Upper lobe of left lung (tissue), 6 donors: ENCODE measurements at regions not wholly inside any gene's neighbourhood (a gene's known extent, or its start where the extent isn't known, plus 50 kb on each side); places are given as distances from the start of the nearest gene placed in this dataset.
A peak's percentile ranks its signal among the peaks of the same experiment; 100 is the strongest.

Source experiments
- ATAC-seq, 2 donors: fragments of 200-7000 bp; cut with Tn5 transposase; one replicate each; pipeline ENCODE4 v1.9.1; 2022; ENCODE audit warnings: mild to moderate bottlenecking in 2 of 2, moderate library complexity in 2 of 2; ENCODE audit not compliant: low FRiP score in 2 of 2
- DNase-seq, 2 donors: peaks; one replicate each; pipeline ENCODE4 v3.0.0-alpha.2; 2019 to 2020
- H3K27ac ChIP-seq, 4 donors: fragments of 200-600 bp; sonication (generic); one replicate each; pipeline ENCODE4 v1.5.1; 2016 to 2019
- H3K27me3 ChIP-seq, 4 donors: fragments of 200-600 bp; sonication (generic); one replicate each; pipeline ENCODE4 v1.5.1; 2017 to 2019
- H3K36me3 ChIP-seq, 4 donors: fragments of 200-600 bp; sonication (generic); one replicate each; pipeline ENCODE4 v1.5.1; 2016 to 2019
- H3K4me1 ChIP-seq, 4 donors: fragments of 200-600 bp; sonication (generic); one replicate each; pipeline ENCODE4 v1.5.1; 2018 to 2019
- H3K4me3 ChIP-seq, 4 donors: fragments of 200-600 bp; sonication (generic); one replicate each; pipeline ENCODE4 v1.5.1; 2017 to 2019; ENCODE audit warnings: mild to moderate bottlenecking in 2 of 4, moderate library complexity in 1 of 4
- H3K9me3 ChIP-seq, 4 donors: fragments of 200-600 bp; sonication (generic); one replicate each; pipeline ENCODE4 v1.5.1; 2018 to 2019
- EP300 ChIP-seq, 4 donors: sonication (generic); formaldehyde crosslinking; IDR thresholded peaks; one replicate each; pipeline ENCODE4 v1.5.1; 2017; ENCODE audit warnings: antibody characterized with exemption in 4 of 4, control low read depth in 2 of 4
- POLR2A ChIP-seq, 4 donors: fragments of 450-650 bp; IDR thresholded peaks; one replicate each; pipeline ENCODE4 v1.5.1; 2016 to 2017; ENCODE audit warnings: antibody characterized with exemption in 4 of 4, mild to moderate bottlenecking in 2 of 4
- POLR2AphosphoS5 ChIP-seq, 2 donors: sonication (generic); formaldehyde crosslinking; IDR thresholded peaks; one replicate each; pipeline ENCODE4 v1.5.1; 2017; ENCODE audit warnings: antibody characterized with exemption in 2 of 2
- WGBS, 2 donors: methylation state at CpG; one replicate each; pipeline ENCODE4 v1.1.5; 2017 to 2018; 5-methylcytosine and 5-hydroxymethylcytosine counted together
- TF ChIP-seq, protein P1 (sequence below), 6 experiments: fragments of 450-650 bp in 4 of 6; fragments of 200-600 bp in 2 of 6; sonication (generic) in 2 of 6; IDR thresholded peaks; one replicate each; pipeline ENCODE4 v1.5.1; 2016 to 2019; ENCODE audit warnings: antibody characterized with exemption in 6 of 6
- donor health status: DM: no; HTN: no; CAD: no; lungs with moderate emphysema.
- donor health status: DM: no; HTN: yes; CAD: no; lungs with severe emphysema.

GRCh38 chr7:94243066-94243711, 151.5 kb upstream of the COL1A2 start:
- Histone ChIP-seq H3K36me3 (no peaks in the 10 kb centered on the region), H3K4me1 (peaks cover 0 to 11% (median 5%) of the 10 kb centered on the region in 4 donors), H3K9me3 (no peaks in the 10 kb centered on the region), H3K4me3 (no peak overlapping the region), H3K27ac (no peak overlapping the region), H3K27me3 (no peaks in the 10 kb centered on the region)
- DNase-seq (no peak), ATAC-seq (no peak)
- TF ChIP-seq EP300 (IDR thresholded peaks at IDR 0.05) (no peak), POLR2A (IDR thresholded peaks at IDR 0.05) (no peak), POLR2AphosphoS5 (IDR thresholded peaks at IDR 0.05) (no peak)
- TF ChIP-seq, protein P1, sequence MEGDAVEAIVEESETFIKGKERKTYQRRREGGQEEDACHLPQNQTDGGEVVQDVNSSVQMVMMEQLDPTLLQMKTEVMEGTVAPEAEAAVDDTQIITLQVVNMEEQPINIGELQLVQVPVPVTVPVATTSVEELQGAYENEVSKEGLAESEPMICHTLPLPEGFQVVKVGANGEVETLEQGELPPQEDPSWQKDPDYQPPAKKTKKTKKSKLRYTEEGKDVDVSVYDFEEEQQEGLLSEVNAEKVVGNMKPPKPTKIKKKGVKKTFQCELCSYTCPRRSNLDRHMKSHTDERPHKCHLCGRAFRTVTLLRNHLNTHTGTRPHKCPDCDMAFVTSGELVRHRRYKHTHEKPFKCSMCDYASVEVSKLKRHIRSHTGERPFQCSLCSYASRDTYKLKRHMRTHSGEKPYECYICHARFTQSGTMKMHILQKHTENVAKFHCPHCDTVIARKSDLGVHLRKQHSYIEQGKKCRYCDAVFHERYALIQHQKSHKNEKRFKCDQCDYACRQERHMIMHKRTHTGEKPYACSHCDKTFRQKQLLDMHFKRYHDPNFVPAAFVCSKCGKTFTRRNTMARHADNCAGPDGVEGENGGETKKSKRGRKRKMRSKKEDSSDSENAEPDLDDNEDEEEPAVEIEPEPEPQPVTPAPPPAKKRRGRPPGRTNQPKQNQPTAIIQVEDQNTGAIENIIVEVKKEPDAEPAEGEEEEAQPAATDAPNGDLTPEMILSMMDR (IDR thresholded peaks at IDR 0.05), result no peak
- WGBS, 2 donors, result 90 to 91% methylated on average over 9 of the region's 9 CpGs

- no peaks in the 10 kb centered on the region for H3K36me3 ChIP-seq
- H3K27ac ChIP-seq, result no peak overlapping the region
- no peaks in the 10 kb centered on the region for H3K9me3 ChIP-seq
- H3K4me3 ChIP-seq, result no peak overlapping the region
- no peak for TF ChIP-seq POLR2A (IDR thresholded peaks at IDR 0.05)
- no peak for TF ChIP-seq POLR2AphosphoS5 (IDR thresholded peaks at IDR 0.05)
- TF ChIP-seq, protein P1 (IDR thresholded peaks at IDR 0.05), result no peak
- TF ChIP-seq EP300 (IDR thresholded peaks at IDR 0.05), result no peak
- H3K27me3 ChIP-seq, result no peaks in the 10 kb centered on the region
- no peak for ATAC-seq
- DNase-seq, result no peak
- peaks cover 0 to 7% (median 1%) of the 10 kb centered on the region in 4 donors for H3K4me1 ChIP-seq
Observed at GRCh38 chr7:94244760-94245159, 149.9 kb upstream of the COL1A2 start.

- 66% methylated on average over 4 of the region's 4 CpGs for WGBS, 2 donors
- ATAC-seq, result no peak
- Histone ChIP-seq H3K27ac (no peak overlapping the region), H3K9me3 (no peaks in the 10 kb centered on the region), H3K36me3 (no peaks in the 10 kb centered on the region), H3K27me3 (no peaks in the 10 kb centered on the region), H3K4me1 (no peaks in the 10 kb centered on the region), H3K4me3 (no peak overlapping the region)
- no peak for TF ChIP-seq POLR2AphosphoS5 (IDR thresholded peaks at IDR 0.05)
- TF ChIP-seq, protein P1 (IDR thresholded peaks at IDR 0.05), result no peak
- TF ChIP-seq POLR2A (IDR thresholded peaks at IDR 0.05), result no peak
- no peak for TF ChIP-seq EP300 (IDR thresholded peaks at IDR 0.05)
- DNase-seq, result peak in 1 of 2 donors; percentile 35
Observed at GRCh38 chr7:94245500-94245899, 149.2 kb upstream of the COL1A2 start.

- H3K9me3 ChIP-seq, result no peaks in the 10 kb centered on the region
- ATAC-seq (no peak), DNase-seq (no peak)
- H3K4me3 ChIP-seq, result no peak overlapping the region
- H3K4me1 ChIP-seq, result no peaks in the 10 kb centered on the region
- TF ChIP-seq POLR2AphosphoS5 (IDR thresholded peaks at IDR 0.05), result no peak
- H3K27me3 ChIP-seq, result no peaks in the 10 kb centered on the region
- H3K27ac ChIP-seq, result no peak overlapping the region
- H3K36me3 ChIP-seq, result no peaks in the 10 kb centered on the region
Observed at GRCh38 chr7:94247970-94248369, 146.7 kb upstream of the COL1A2 start.

GRCh38 chr7:94249631-94250030, 145.1 kb upstream of the COL1A2 start:
- WGBS, 2 donors, result 58 to 82% methylated on average over 3 of the region's 3 CpGs
- Histone ChIP-seq H3K9me3 (no peaks in the 10 kb centered on the region), H3K27ac (no peak overlapping the region), H3K36me3 (no peaks in the 10 kb centered on the region), H3K4me1 (no peaks in the 10 kb centered on the region), H3K4me3 (no peak overlapping the region), H3K27me3 (no peaks in the 10 kb centered on the region)
- ATAC-seq (no peak), DNase-seq (no peak)
- no peak for TF ChIP-seq POLR2A (IDR thresholded peaks at IDR 0.05)
- no peak for TF ChIP-seq EP300 (IDR thresholded peaks at IDR 0.05)

- ATAC-seq, result no peak
- 54 to 65% methylated on average over 2 of the region's 2 CpGs for WGBS, 2 donors
- H3K4me3 ChIP-seq, result no peak overlapping the region
- DNase-seq, result no peak
- TF ChIP-seq, protein P1 (IDR thresholded peaks at IDR 0.05), result no peak
- no peak for TF ChIP-seq EP300 (IDR thresholded peaks at IDR 0.05)
- no peak for TF ChIP-seq POLR2AphosphoS5 (IDR thresholded peaks at IDR 0.05)
- TF ChIP-seq POLR2A (IDR thresholded peaks at IDR 0.05), result no peak
- no peaks in the 10 kb centered on the region for H3K27me3 ChIP-seq
- H3K36me3 ChIP-seq, result no peaks in the 10 kb centered on the region
- H3K27ac ChIP-seq, result no peak overlapping the region
- H3K9me3 ChIP-seq, result no peaks in the 10 kb centered on the region
- no peaks in the 10 kb centered on the region for H3K4me1 ChIP-seq
Observed at GRCh38 chr7:94250124-94250523, 144.6 kb upstream of the COL1A2 start.
